ENCODE measurements at regions not wholly inside any gene's neighbourhood (a gene's known extent, or its start where the extent isn't known, plus 50 kb on each side); places are given as distances from the start of the nearest gene placed in this dataset.
"Not testable (repeated sequence)": the region's sequence is repeated elsewhere in the genome, so short reads cannot be mapped to it uniquely, and the experiment has no call there.

DNA sequence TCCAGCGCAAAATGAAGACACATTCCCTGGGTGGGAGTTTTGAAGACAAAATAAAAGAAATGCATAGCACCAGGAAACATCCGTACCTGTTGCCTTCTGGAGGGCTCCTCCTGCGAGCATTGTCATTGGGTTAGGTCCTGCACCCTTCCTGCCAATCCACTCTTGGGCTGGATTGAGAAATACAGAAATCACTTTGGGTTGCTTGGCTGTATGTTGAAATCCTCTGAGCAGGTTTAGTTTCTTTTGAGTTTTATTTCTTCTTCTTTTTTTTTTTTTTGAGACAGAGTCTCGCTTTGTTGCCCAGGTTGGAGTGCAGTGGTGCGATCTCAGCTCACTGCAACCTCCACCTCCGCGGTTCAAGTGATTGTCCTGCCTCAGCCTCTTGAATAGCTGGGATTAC, 67.6 kb downstream of the ARF6 start:
- DNase-seq (ENCODE audit: low spot score), result no peak
- Mint-ChIP-seq H3K27me3 (ENCODE audit: low read depth) (no peaks in the 10 kb centered on the region), H3K9me3 (ENCODE audit: low read depth) (no peaks in the 10 kb centered on the region), H3K4me3 (ENCODE audit: unreplicated experiment) (no peak overlapping the region), H3K36me3 (ENCODE audit: low read depth) (no peaks in the 10 kb centered on the region), H3K27ac (ENCODE audit: unreplicated experiment) (no peak overlapping the region), H3K4me1 (ENCODE audit: low read depth) (peaks cover 16% of the 10 kb centered on the region)
- TF ChIP-seq, protein P1, sequence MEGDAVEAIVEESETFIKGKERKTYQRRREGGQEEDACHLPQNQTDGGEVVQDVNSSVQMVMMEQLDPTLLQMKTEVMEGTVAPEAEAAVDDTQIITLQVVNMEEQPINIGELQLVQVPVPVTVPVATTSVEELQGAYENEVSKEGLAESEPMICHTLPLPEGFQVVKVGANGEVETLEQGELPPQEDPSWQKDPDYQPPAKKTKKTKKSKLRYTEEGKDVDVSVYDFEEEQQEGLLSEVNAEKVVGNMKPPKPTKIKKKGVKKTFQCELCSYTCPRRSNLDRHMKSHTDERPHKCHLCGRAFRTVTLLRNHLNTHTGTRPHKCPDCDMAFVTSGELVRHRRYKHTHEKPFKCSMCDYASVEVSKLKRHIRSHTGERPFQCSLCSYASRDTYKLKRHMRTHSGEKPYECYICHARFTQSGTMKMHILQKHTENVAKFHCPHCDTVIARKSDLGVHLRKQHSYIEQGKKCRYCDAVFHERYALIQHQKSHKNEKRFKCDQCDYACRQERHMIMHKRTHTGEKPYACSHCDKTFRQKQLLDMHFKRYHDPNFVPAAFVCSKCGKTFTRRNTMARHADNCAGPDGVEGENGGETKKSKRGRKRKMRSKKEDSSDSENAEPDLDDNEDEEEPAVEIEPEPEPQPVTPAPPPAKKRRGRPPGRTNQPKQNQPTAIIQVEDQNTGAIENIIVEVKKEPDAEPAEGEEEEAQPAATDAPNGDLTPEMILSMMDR (IDR thresholded peaks at IDR 0.05), result no peak

DNA sequence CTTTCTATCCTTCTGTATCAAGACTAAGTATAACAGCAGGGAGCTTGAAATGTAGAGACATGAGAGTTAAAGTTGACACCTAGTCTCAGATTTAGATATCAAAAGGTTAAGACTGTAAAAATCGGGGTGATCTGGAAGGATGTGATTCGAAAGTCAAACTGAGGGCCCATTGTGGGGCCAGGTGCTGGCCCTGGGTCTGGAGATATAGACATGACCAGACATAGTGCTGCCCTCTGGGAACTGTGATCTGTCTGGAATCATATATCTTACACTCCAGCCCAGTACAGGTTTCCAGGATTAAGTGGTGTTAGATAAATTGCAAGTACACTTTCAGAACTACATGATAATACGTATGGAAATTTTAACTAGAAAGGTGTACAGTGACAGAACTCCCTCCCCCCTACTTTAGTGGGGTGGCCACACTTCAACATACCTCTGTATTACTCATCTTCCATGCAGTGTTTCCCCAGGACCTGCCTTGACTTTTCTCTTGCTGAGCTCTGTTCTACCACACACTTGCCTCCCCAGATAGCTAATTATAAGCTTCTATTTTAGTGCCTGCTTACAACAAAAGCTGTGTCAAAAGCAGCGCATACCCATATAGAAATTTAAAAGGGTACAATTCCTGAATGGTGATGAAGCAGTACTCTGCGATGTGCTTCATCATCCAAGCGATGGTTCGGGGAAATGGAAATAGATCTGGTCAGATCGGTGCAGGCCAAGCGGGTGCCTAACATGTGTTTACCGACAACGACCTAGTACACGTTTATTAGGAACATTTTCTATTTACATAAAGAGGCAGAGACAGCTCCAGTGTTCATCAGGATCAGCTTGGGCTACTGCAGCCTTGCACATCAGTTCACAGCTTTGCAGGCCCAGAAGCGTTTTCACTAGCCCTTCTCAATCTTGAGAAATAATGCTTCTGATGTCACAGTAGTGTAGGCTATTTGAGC, 68.7 kb downstream of the ARF6 start:
- no peaks in the 10 kb centered on the region for H3K27me3 Mint-ChIP-seq (ENCODE audit: low read depth)
- DNase-seq (ENCODE audit: low spot score), result no peak
- peaks cover 27% of the 10 kb centered on the region for H3K4me1 Mint-ChIP-seq (ENCODE audit: low read depth)
- TF ChIP-seq, protein P1 (IDR thresholded peaks at IDR 0.05), result no peak
- H3K27ac Mint-ChIP-seq (ENCODE audit: unreplicated experiment), result no peak overlapping the region
- H3K36me3 Mint-ChIP-seq (ENCODE audit: low read depth), result no peaks in the 10 kb centered on the region
- H3K4me3 Mint-ChIP-seq (ENCODE audit: unreplicated experiment), result no peak overlapping the region
- H3K9me3 Mint-ChIP-seq (ENCODE audit: low read depth), result no peaks in the 10 kb centered on the region

DNA sequence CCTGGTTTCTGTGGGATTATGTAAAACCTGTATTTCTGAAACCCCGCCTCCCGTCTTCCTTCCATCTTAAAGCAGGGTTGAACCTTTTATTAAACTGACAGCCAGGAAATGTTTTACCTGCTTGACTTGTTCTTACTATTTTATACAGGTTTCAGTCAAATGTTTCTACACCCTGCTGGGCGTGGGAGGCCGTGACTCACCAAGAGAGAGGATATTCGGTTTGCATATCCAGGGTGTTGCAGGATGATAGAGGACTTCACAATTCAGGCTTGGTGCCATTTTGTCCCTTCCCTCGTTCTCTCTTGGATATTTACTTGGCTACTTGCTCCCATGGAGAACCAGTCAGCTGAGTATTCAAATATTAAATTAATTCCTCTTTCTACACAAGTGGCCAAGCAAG, 69.7 kb downstream of the ARF6 start:
- Mint-ChIP-seq H3K4me1 (ENCODE audit: low read depth) (peaks cover 31% of the 10 kb centered on the region), H3K9me3 (ENCODE audit: low read depth) (no peaks in the 10 kb centered on the region), H3K36me3 (ENCODE audit: low read depth) (no peaks in the 10 kb centered on the region), H3K4me3 (ENCODE audit: unreplicated experiment) (no peak overlapping the region), H3K27ac (ENCODE audit: unreplicated experiment) (no peak overlapping the region), H3K27me3 (ENCODE audit: low read depth) (no peaks in the 10 kb centered on the region)
- no peak for DNase-seq (ENCODE audit: low spot score)
- TF ChIP-seq, protein P1 (IDR thresholded peaks at IDR 0.05), result no peak

DNA sequence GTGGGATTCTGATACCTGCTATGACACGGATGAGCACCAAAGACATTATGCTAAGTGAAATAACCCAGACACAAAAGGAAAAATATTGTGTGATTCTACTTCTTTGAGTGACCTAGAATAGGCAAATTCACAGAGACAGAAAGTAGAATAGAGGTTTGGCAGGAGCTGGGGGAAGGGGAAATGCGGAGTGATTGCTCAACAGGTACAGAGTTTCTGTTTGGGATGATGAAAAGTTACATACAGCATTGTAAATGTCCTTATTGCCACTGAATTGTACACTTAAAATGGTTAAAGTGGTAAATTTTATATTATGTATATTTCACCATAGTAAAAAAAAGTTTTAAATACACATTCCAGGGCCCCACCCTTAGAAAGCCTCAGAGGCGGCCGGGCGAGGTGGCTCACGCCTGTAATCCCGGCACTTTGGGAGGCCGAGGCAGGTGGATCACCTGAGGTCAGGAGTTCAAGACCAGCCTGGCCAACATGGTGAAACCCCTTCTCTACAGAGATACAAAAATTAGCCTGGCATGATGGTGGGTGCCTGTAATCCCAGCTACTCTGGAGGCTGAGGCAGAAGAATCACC, 72.3 kb downstream of the ARF6 start:
- not testable (repeated sequence) for H3K36me3 Mint-ChIP-seq (ENCODE audit: low read depth); H3K27me3 Mint-ChIP-seq (ENCODE audit: low read depth); H3K27ac Mint-ChIP-seq (ENCODE audit: unreplicated experiment); H3K9me3 Mint-ChIP-seq (ENCODE audit: low read depth); H3K4me3 Mint-ChIP-seq (ENCODE audit: unreplicated experiment); DNase-seq (ENCODE audit: low spot score)
- H3K4me1 Mint-ChIP-seq (ENCODE audit: low read depth), result peaks cover 33% of the 10 kb centered on the region

DNA sequence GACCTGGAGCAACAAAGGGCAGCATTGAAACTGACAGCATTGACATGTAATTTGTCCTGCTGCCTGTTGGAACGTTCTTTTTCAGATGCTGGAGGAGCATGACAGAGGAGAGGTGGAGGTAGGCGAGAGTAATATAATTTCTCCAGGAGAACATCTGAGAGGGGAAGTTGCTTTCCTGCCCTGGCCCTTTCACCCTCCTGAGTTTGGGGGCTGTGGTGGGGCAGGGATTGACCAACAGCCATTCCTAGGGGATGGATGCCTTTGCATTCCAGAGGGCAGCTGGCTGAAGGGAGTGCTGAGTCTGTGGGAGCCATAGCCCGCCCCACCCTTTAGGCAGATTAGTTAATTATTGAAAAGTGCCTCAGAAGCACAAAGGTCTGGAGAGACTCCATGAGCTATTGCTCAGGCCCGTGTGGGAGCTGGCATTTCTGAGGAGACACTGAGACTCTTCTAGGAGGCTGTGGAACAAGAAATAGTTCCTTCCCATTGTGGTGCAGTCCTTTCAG, 73.5 kb downstream of the ARF6 start:
- no peaks in the 10 kb centered on the region for H3K9me3 Mint-ChIP-seq (ENCODE audit: low read depth)
- H3K36me3 Mint-ChIP-seq (ENCODE audit: low read depth), result no peaks in the 10 kb centered on the region
- H3K27ac Mint-ChIP-seq (ENCODE audit: unreplicated experiment), result peak overlapping the region; percentile 93
- peaks cover 41% of the 10 kb centered on the region for H3K4me1 Mint-ChIP-seq (ENCODE audit: low read depth)
- no peaks in the 10 kb centered on the region for H3K27me3 Mint-ChIP-seq (ENCODE audit: low read depth)
- H3K4me3 Mint-ChIP-seq (ENCODE audit: unreplicated experiment), result peak overlapping the region; percentile 35
- TF ChIP-seq, protein P1 (IDR thresholded peaks at IDR 0.05), result peak; percentile 11
- DNase-seq (ENCODE audit: low spot score), result no peak
